Upper lobe of left lung (tissue), 4 donors: ENCODE measurements at regions not wholly inside any gene's neighbourhood (a gene's known extent, or its start where the extent isn't known, plus 50 kb on each side); places are given as distances from the start of the nearest gene placed in this dataset.

Experiments
- EP300 ChIP-seq, 4 donors: sonication (generic); formaldehyde crosslinking; IDR thresholded peaks; one replicate each; pipeline ENCODE4 v1.5.1; 2017; ENCODE audit warnings: antibody characterized with exemption in 4 of 4, control low read depth in 2 of 4
- POLR2AphosphoS5 ChIP-seq, 2 donors: sonication (generic); formaldehyde crosslinking; IDR thresholded peaks; one replicate each; pipeline ENCODE4 v1.5.1; 2017; ENCODE audit warnings: antibody characterized with exemption in 2 of 2
- TF ChIP-seq, protein P1 (sequence below), 6 experiments: fragments of 450-650 bp in 4 of 6; fragments of 200-600 bp in 2 of 6; sonication (generic) in 2 of 6; IDR thresholded peaks; one replicate each; pipeline ENCODE4 v1.5.1; 2016 to 2019; ENCODE audit warnings: antibody characterized with exemption in 6 of 6

DNA sequence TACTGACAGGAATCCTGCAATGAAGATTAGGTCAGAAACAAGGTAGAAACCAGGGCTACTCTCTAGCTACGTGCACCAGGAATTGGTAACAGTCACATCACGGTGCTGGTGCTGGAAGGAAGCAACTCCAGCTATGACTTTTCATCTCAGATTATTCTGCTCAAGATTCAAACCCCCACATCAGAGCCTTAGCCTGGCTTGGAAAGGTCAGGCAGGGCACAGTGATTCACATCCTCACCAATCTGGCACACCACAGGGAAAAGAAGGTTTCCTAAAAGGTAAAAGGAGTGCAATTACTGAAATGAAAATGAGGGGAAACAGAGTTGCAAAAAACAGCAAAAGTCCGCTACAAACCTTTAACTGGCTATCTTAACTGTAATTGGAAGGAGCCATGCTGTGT is 240.2 kb upstream of the NPSR1 start:
- TF ChIP-seq EP300 (IDR thresholded peaks at IDR 0.05) (no peak), POLR2AphosphoS5 (IDR thresholded peaks at IDR 0.05) (no peak)
- TF ChIP-seq, protein P1, sequence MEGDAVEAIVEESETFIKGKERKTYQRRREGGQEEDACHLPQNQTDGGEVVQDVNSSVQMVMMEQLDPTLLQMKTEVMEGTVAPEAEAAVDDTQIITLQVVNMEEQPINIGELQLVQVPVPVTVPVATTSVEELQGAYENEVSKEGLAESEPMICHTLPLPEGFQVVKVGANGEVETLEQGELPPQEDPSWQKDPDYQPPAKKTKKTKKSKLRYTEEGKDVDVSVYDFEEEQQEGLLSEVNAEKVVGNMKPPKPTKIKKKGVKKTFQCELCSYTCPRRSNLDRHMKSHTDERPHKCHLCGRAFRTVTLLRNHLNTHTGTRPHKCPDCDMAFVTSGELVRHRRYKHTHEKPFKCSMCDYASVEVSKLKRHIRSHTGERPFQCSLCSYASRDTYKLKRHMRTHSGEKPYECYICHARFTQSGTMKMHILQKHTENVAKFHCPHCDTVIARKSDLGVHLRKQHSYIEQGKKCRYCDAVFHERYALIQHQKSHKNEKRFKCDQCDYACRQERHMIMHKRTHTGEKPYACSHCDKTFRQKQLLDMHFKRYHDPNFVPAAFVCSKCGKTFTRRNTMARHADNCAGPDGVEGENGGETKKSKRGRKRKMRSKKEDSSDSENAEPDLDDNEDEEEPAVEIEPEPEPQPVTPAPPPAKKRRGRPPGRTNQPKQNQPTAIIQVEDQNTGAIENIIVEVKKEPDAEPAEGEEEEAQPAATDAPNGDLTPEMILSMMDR (IDR thresholded peaks at IDR 0.05) = no peak
